Stimulated activated CD8-positive, alpha-beta memory T cell treated with anti-CD3 and anti-CD28 coated beads, Interleukin-2, amount 100 ng/mL, for 48 hours (primary cell): ENCODE measurements at regions not wholly inside any gene's neighbourhood (a gene's known extent, or its start where the extent isn't known, plus 50 kb on each side); places are given as distances from the start of the nearest gene placed in this dataset.

Experiments
- DNase-seq, 2 donors: peaks; one replicate each; pipeline ENCODE4 v3.0.0-alpha.2; 2020; ENCODE audit warnings: low read depth in 2 of 2

DNA sequence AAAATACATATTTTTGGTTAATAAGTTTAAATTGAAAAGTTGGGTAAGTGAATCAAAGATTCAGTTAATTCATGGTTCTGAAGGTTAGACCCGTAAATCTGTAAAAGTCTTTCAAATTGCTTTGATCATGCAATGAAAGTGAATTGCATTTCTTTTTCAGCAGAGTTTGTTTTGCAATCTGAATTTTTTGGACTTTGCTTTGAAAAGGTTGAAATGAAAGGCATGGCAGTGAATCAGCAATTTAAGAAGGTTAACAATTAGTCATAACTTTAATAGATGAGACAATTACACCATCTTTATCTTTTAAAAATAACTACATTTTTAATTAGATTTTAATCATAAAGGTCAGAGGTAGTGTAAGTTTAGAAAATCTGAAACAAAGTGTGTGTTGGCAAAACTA is 310.9 kb upstream of the KCNJ16 start:
- DNase-seq = no peak

DNA sequence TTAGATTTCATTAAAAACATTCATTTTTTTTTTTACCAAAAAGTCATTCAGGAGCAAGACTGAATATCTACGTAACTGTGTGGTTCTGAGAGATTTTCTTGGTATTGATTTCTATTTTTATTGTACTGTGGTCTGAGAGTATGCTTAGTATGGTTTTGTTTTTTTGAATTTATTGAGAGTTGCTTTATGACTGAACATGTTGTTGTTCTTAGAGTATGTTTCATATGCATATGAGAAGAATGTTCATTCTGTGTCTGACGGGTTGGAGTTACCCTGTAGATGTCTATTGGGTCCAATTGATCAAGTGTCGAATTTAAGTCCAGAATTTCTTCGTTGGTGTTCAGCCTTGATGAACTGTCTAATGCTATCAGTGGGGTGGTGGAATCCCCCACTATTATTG is 306.0 kb upstream of the KCNJ16 start:
- no peak for DNase-seq

DNA sequence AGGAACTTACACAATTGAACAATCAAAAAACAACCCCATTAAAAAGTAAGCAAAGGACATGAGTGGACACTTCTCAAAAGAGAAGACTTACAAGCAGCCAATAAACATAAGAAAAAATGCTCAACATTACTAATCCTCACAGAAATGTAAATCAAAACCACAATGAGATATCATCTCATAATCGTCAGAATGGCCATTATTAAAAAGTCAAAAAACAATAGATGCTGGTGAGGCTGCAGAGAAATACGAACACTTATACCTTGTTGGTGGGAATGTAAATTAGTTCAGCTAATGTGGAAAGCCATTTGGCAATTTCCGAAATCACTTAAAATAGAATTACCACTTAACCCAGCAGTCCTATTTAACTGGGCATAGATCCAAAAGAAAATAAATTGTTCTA is 301.9 kb upstream of the KCNJ16 start:
- no peak for DNase-seq

DNA sequence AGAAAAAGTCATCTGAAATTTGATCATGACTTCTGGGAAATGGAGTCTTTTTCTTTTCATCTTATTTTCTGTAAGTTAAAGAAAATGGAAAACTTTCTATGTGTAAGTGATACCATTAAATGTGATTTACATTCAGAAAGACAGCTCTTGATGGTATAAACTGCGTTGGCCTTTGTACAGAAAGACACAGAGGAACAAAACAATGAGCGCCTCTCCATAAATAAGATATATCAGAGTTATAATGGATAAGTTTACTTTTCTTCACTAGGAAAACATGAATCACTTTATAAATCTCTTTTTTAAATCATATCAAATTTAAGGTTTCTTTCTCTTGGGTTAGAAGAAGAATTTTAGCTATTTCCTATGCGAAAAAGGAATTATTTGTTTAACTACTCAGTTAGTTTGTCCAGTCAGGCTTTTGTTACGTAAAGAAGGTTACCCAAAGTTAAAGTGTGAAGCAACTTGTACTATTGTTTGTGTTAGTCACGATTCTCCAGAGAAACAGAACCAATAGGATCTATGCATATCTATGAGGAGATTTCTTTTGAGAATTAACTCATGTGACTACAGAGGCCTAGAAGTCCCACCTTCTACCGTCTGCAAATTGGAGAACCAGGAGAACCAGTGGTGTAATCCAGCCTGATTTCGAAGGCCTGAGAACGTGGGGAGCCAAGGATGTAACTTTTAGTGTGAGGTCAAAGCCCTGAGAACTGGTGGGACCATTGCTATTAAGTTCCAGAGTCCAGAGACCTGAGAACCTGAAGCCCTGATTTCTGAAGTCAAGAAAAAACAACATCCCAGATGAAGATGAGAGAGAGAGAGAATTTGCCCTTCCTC is 295.4 kb upstream of the KCNJ16 start:
- DNase-seq = no peak

- no peak for DNase-seq
These were observed 291.2 kb upstream of the KCNJ16 start for GRCh38 chr17:69783865-69784264.

- DNase-seq = no peak
These were observed 286.1 kb upstream of the KCNJ16 start for GRCh38 chr17:69788957-69789356.

GRCh38 chr17:69796078-69796477 is 278.9 kb upstream of the KCNJ16 start:
- no peak for DNase-seq

DNA sequence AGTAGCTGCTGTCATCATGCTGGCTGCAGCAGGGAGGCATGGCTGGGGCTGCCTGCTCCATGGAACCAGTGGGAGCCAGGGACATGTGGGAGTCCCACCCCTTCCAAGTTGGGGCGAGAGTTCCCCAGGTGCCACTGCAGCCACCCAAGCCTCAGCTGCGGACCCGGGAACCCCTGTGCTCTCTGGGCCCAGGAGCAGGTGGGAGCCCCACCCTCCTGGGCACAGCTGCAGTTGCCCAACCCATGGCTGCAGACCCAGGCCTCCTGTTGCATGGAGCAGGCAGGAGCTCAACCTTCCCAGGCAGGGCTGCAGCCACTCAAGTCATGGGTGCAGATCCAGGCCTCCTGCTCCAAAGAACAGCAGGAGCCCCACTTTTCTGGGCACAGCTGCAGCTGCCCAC is 274.2 kb upstream of the KCNJ16 start:
- DNase-seq = no peak

DNA sequence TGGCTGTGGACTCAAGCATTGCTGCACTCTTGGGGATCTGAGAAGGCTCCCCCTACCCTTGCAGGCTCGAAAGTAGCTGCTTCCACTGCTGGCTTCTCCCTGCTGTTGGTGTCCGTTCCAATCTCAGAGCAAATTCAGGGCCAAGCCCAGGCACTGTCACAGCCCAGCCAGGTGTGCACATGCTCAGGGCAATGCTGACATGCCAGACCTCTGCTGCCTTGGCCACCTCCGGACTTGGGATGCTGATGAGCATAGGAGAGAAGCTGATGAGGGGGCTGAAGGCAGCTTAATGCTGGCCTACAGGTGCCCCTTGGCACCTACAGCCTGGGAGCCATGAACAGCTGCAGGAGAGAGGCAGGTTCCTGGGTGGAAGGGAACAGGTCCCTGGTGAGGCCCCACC is 273.7 kb upstream of the KCNJ16 start:
- no peak for DNase-seq

DNA sequence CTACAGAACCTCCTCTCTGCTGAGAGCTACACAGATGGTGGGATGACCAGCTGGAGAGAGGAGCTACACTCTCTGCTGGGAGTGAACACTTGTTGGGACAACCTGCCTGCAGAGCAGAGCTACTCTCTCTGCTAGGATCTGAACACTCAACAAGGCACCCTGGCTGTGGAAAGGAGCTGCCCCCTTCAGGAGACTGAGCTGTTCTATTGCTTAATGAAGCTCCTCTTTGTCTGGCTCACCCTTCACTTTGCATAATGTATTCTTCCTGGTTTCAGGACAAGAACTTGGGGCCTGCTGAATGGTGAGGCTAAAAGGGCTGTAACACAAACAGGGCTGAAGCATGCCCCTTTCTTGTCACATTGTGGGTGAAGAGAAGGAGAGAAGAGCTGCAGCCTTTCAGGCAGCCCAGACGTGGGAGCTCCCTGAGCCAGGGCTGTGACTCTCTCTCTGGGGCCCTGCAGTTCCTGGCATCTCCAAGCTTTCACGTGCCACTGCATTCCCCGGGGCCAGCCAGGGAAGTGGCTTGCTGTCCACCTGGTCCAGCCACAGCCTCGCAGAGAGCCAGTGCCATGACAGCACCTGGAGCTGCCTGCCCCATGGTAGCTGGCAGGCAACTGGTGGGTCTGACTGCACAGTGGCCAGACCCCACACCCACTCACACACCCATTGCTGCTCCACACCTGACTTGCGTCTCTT is 272.8 kb upstream of the KCNJ16 start:
- DNase-seq = no peak

GRCh38 chr17:69809331-69809730 is 265.7 kb upstream of the KCNJ16 start:
- no peak for DNase-seq

- no peak for DNase-seq
These were observed 264.6 kb upstream of the KCNJ16 start for GRCh38 chr17:69810326-69810965.

- DNase-seq = no peak
These were observed 262.7 kb upstream of the KCNJ16 start for GRCh38 chr17:69812240-69812837.

DNA sequence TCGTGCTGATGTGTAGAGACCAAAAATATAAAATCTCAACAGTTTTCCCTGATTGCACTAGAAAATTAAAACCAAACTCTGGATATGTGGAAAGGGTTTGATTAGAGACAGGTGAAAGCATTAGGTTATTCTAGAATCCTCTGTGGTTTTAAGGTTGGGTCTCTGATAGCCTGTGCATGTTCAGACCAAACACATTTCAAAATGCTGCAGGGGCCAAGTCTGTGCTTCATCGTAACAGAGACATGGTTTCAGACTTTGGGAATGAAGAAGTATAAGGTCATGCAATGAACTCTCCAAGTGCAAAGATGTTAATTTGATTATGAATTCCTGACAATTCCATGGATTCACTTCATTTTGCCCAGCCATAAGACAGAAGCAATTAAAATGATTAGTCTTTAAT is 261.0 kb upstream of the KCNJ16 start:
- DNase-seq = no peak

- no peak for DNase-seq
These were observed 259.6 kb upstream of the KCNJ16 start for GRCh38 chr17:69815406-69815805.

DNA sequence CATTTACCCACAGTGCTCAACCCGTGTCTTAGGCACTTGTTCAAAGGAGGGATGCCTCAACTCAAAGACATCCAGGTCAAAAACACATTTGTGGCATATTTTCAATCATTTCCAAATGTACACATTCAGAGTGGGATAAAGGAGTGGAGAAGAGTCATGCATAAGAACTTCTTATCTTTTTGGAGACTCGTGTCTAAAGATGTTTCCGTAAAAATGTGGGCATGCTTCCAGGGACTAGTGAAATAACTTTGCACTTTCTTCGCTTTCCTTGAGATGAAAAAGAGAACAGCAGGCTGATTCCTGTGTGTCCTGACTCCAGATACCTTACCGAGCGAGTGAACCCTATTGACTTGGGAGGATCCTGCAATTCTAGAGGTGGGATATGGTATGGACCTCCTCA is 256.6 kb upstream of the KCNJ16 start:
- no peak for DNase-seq

DNA sequence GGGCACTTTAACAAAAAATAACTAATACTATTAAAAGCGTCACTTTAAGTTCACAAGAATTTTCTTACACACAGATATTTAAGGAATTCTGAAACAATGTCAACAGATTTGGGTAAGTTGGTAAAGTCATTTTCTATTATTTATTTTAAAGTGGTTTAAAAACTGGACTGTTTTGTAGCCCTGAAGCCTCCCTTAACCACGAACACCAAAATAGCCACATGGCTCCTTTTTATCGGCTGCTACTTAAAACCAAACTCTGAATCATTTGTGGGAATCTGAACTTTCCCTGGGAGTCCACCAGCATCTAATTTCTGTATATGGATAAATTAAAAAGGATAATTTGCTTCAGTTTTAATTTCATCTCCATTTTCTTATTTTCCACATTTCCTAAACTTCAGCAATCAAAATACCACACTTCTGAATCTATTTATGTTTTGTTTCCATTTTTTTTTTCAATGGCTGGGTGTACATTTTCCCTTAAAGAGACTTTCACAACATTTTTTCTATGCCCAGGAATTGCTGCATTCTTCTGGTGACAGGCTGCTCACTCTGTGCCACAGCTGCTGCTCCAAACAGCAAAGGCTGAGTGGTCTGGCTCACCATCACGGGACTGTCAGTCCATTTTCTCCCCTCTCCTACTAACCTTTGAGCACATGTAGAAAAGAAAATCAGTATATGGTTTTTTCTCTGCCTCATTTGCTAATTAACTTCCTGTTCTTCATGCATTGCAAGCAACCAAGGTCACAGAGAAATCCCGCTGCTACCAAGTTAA is 255.5 kb upstream of the KCNJ16 start:
- DNase-seq = no peak

DNA sequence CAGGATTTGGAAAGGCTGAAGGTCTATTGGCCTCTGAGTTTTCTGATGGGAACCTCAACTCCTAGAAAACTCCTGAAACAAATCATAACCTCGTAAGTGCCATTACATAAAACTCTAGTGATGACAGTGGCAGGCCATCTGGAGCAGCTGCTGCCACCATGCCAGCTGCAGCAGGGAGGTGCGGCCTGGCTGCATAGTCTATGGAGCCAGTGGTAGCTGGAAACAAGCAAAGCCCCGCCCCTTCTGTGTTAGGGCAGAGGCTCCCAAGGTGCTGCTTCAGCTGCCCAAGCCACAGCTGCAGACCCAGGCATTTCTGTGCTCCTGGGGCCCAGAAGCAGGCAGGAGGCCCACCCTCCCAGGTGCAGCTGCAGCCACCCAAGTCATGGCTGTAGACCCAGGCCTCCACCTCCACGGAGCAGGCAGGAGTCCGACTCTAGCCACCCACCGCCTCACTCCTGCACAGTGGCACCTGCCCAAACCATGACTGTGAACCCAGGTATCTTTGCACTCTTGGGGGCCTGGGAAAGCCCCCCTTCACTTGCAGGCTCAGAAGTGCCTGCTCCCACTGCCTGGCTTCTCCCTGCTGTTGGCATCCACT is 254.1 kb upstream of the KCNJ16 start:
- DNase-seq = no peak

GRCh38 chr17:69822314-69822875 is 252.6 kb upstream of the KCNJ16 start:
- no peak for DNase-seq

- no peak for DNase-seq
These were observed 246.9 kb upstream of the KCNJ16 start for GRCh38 chr17:69828087-69828486.

- no peak for DNase-seq
These were observed 240.5 kb upstream of the KCNJ16 start for GRCh38 chr17:69834494-69834893.
